BE2C (cell line): ENCODE measurements at regions not wholly inside any gene's neighbourhood (a gene's known extent, or its start where the extent isn't known, plus 50 kb on each side); places are given as distances from the start of the nearest gene placed in this dataset.

Experiments used
- DNase-seq: peaks from one replicate; pipeline ENCODE4 v3.0.0-alpha.2; 2020
- H3K27me3 ChIP-seq: fragments of 250-450 bp; sonication (Bioruptor Pico); 2 replicates; pipeline ENCODE4 v1.5.1; 2020; ENCODE audit warnings: mild to moderate bottlenecking
- H3K36me3 ChIP-seq: fragments of 250-450 bp; sonication (Bioruptor Pico); 2 replicates; pipeline ENCODE4 v1.5.1; 2020; ENCODE audit warnings: mild to moderate bottlenecking
- H3K4me1 ChIP-seq: fragments of 250-450 bp; sonication (Bioruptor Pico); 2 replicates; pipeline ENCODE4 v1.5.1; 2020
- H3K4me3 ChIP-seq: 2 replicates; pipeline ENCODE4 v1.5.1; 2011; ENCODE audit warnings: low read depth, low read length
- H3K9me3 ChIP-seq: fragments of 250-450 bp; sonication (Bioruptor Pico); 2 replicates; pipeline ENCODE4 v1.5.1; 2020
- TF ChIP-seq, protein P1 (sequence below): IDR thresholded peaks from 2 replicates; pipeline ENCODE4 v1.5.1; 2012; ENCODE audit warnings: mild to moderate bottlenecking, low read depth, low read length

DNA sequence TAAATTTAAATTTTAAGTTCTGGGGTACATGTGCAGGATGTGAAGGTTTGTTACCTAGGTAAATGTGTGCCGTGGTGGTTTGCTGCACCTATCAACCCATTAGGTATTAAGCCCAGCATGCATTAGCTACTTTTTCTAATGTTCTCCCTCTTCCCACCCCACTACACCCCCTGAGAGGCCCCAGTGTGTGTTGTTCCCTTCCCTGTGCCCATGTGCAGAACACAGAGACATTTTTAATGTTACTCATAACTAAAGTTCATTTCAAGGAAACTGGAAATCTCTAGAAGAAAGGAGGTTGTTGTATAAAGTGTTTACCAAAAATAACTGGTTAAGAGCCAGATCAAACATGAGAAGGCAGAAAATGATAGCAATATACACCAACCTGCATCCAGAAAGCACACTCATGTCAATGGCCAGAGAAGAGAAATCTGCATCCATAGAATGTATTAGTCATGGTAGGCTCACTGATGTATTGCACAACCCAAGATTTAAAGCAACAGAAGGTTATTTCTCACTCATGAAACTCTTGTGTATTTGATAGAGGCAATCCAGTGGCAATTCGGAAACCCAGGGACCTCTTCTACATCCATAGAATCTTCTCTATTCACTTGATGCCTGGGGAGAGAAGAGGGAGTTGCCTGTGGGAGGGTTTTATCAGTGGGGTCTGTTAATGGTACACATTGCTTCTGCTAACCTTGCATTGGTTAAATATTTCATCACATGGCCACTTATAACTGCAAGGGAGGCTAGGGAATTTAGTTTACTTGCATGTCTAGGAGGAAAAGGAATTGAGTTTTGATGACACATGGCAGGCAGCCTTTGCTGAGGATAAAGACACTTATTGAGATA is 321.9 kb upstream of the RASGRP1 start:
- Histone ChIP-seq H3K36me3 (no peaks in the 10 kb centered on the region), H3K4me1 (peaks cover 36% of the 10 kb centered on the region), H3K9me3 (no peaks in the 10 kb centered on the region), H3K27me3 (no peaks in the 10 kb centered on the region), H3K4me3 (no peak overlapping the region)
- DNase-seq: no peak
- TF ChIP-seq, protein P1, sequence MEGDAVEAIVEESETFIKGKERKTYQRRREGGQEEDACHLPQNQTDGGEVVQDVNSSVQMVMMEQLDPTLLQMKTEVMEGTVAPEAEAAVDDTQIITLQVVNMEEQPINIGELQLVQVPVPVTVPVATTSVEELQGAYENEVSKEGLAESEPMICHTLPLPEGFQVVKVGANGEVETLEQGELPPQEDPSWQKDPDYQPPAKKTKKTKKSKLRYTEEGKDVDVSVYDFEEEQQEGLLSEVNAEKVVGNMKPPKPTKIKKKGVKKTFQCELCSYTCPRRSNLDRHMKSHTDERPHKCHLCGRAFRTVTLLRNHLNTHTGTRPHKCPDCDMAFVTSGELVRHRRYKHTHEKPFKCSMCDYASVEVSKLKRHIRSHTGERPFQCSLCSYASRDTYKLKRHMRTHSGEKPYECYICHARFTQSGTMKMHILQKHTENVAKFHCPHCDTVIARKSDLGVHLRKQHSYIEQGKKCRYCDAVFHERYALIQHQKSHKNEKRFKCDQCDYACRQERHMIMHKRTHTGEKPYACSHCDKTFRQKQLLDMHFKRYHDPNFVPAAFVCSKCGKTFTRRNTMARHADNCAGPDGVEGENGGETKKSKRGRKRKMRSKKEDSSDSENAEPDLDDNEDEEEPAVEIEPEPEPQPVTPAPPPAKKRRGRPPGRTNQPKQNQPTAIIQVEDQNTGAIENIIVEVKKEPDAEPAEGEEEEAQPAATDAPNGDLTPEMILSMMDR: no peak

DNA sequence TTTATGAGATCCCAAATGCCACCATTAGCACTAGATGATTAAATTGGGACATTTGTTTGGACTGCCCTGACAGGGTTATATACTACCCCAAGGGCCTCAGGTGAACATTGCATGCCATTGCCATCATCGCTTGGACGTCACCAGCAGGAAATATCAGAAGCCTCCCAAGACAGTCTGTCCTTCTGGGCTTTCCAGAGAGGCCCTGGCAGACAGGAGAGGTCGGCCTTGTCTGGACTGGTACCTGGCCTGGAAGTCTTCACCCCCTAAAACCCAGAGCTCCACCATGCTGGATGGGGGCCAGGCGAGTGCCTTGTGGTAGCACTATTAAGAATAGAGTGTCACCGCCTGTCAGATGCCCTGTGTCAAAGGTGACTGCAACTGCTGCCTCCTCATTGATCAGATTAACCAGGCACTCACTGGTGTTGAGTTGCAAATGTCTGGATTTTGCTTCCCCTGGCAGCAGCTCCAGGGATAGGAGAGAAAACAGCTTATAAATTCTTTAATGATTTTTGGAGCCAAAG is 324.1 kb upstream of the RASGRP1 start:
- Histone ChIP-seq H3K4me1 (peaks cover 31% of the 10 kb centered on the region), H3K27me3 (no peaks in the 10 kb centered on the region), H3K4me3 (no peak overlapping the region), H3K9me3 (no peaks in the 10 kb centered on the region), H3K36me3 (no peaks in the 10 kb centered on the region)
- peak; percentile 83 for DNase-seq
- TF ChIP-seq, protein P1: no peak; the same call in 1 of the 2 replicates

DNA sequence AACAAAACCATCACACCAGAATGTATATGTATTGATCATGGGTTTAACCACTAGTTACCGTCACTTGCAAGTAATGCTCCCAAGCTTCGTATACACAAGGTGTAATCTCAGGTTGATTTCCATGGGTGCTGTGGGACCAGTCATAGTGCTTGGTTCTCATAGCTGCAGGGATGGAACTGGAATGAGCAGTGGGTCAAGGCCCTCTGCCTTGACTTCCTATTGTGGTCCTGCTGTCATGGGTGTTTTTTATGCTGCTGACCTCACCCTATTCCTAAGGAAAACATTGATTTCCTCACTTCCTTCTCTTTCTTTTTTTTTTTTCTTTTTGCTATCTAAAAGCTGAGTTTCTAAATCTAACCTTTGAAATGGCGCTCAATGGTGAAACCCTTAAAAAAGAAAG is 325.6 kb upstream of the RASGRP1 start:
- Histone ChIP-seq H3K9me3 (no peaks in the 10 kb centered on the region), H3K27me3 (no peaks in the 10 kb centered on the region), H3K4me3 (no peak overlapping the region), H3K4me1 (peaks cover 27% of the 10 kb centered on the region), H3K36me3 (no peaks in the 10 kb centered on the region)
- DNase-seq: no peak
- TF ChIP-seq, protein P1: no peak

DNA sequence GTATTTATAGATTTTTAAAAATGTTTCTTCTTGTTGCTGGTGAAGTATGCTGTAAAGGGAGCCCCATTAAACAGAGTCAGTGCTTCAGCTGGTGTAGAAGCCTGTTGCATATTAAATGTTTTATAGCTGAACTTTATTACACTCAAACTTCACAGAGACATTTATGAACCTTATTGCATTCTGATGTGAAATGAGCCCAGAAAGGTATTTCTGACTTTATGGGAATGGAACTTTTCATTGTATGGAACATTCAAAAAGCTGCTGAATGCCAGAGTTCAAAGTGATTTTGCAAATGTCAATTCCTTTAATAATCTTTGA is 329.3 kb upstream of the RASGRP1 start:
- Histone ChIP-seq H3K4me3 (no peak overlapping the region), H3K27me3 (no peaks in the 10 kb centered on the region), H3K4me1 (peaks cover 15% of the 10 kb centered on the region), H3K36me3 (no peaks in the 10 kb centered on the region), H3K9me3 (no peaks in the 10 kb centered on the region)
- TF ChIP-seq, protein P1: no peak
- no peak for DNase-seq

DNA sequence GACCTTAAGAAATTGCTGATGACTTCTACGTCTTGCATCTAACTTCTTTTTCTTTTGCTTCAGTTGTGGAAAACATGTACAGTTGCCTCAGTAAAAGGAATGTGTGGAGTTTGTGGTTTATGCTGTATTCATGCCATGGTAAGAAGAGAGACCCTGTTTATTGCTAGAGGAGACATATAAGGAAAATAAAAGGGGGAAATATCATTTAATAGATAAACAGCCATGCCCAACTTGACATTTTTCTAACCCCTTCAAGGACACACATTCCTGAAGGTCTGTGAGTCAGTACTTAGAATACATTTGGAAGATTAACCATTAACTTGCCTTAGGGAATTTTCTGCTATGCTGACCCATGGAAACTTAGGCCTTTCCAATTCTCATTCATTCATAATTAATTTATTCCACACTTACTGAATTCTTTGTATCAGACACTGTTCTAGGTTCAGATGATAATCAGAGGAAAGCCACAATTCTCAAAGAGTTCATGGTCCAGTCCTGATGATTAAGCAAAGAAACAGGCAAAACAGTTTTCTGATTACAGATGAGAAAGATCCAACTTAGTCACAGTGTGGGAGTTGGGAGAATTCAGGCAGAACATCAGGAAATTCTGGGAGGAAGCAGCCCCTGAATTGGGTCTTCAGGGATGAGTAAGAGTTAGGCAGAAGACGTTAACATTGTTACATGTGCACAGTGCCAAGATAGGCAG is 329.8 kb upstream of the RASGRP1 start:
- no peaks in the 10 kb centered on the region for H3K36me3 ChIP-seq
- no peak overlapping the region for H3K4me3 ChIP-seq
- no peaks in the 10 kb centered on the region for H3K9me3 ChIP-seq
- H3K4me1 ChIP-seq: peaks cover 11% of the 10 kb centered on the region
- TF ChIP-seq, protein P1: no peak
- no peaks in the 10 kb centered on the region for H3K27me3 ChIP-seq
- DNase-seq: no peak
